Coronary artery (tissue), 2 donors: ENCODE measurements at regions not wholly inside any gene's neighbourhood (a gene's known extent, or its start where the extent isn't known, plus 50 kb on each side); places are given as distances from the start of the nearest gene placed in this dataset.
A peak's percentile ranks its signal among the peaks of the same experiment; 100 is the strongest.

Experiments used
- DNase-seq: peaks from one replicate; pipeline ENCODE4 v3.0.0-alpha.2; 2017; ENCODE audit warnings: low spot score
- H3K27ac ChIP-seq, 2 donors: fragments of 200-600 bp; sonication (generic); one replicate each; pipeline ENCODE4 v1.5.1; 2016 to 2019
- H3K4me3 ChIP-seq: fragments of 200-600 bp; sonication (generic); 2 replicates; pipeline ENCODE4 v1.5.1; 2016; ENCODE audit warnings: mild to moderate bottlenecking, moderate library complexity
- CTCF ChIP-seq: fragments of 200-600 bp; sonication (generic); IDR thresholded peaks from one replicate; pipeline ENCODE4 v1.5.1; 2019; ENCODE audit warnings: antibody characterized with exemption

GRCh38 chr1:60974524-60975372, 107.6 kb upstream of the NFIA start:
- no peak for TF ChIP-seq CTCF
- no peak for DNase-seq
- H3K27ac ChIP-seq, result peak overlapping the region in 1 of 2 donors; percentile 1
- H3K4me3 ChIP-seq, result no peak overlapping the region

- no peak for DNase-seq
- H3K4me3 ChIP-seq, result no peak overlapping the region
- no peak overlapping the region for H3K27ac ChIP-seq
- TF ChIP-seq CTCF, result no peak
Measured at GRCh38 chr1:60973668-60974067, 108.7 kb upstream of the NFIA start.

- TF ChIP-seq CTCF, result no peak
- Histone ChIP-seq H3K4me3 (no peak overlapping the region), H3K27ac (peak overlapping the region in 1 of 2 donors; percentile 12)
- DNase-seq, result no peak
Measured at GRCh38 chr1:60972841-60973364, 109.5 kb upstream of the NFIA start.

GRCh38 chr1:60971330-60971729, 111.0 kb upstream of the NFIA start:
- no peak for TF ChIP-seq CTCF
- DNase-seq, result no peak
- H3K27ac ChIP-seq, result peak overlapping the region in 1 of 2 donors; percentile 45
- no peak overlapping the region for H3K4me3 ChIP-seq

- no peak overlapping the region for H3K4me3 ChIP-seq
- H3K27ac ChIP-seq, result peak overlapping the region in 1 of 2 donors; percentile 24
- no peak for TF ChIP-seq CTCF
- no peak for DNase-seq
Measured at GRCh38 chr1:60969971-60970509, 112.3 kb upstream of the NFIA start.

GRCh38 chr1:60965280-60965854, 117.0 kb upstream of the NFIA start:
- Histone ChIP-seq H3K27ac (no peak overlapping the region), H3K4me3 (no peak overlapping the region)
- no peak for DNase-seq
- TF ChIP-seq CTCF, result no peak
